SJCRH30 (cell line): ENCODE measurements at regions not wholly inside any gene's neighbourhood (a gene's known extent, or its start where the extent isn't known, plus 50 kb on each side); places are given as distances from the start of the nearest gene placed in this dataset.

Source experiments
- DNase-seq, 2 experiments: peaks; one replicate each; pipeline ENCODE4 v3.0.0-alpha.2; 2015 to 2020
- H3K27ac ChIP-seq: fragments of 250-450 bp; sonication (Bioruptor Pico); 2 replicates; pipeline ENCODE4 v1.5.1; 2020; ENCODE audit warnings: mild to moderate bottlenecking, moderate library complexity
- H3K27me3 ChIP-seq: fragments of 250-450 bp; sonication (Bioruptor Pico); 2 replicates; pipeline ENCODE4 v1.5.1; 2020; ENCODE audit warnings: mild to moderate bottlenecking, moderate library complexity
- H3K36me3 ChIP-seq: fragments of 250-450 bp; sonication (Bioruptor Pico); 2 replicates; pipeline ENCODE4 v1.5.1; 2020; ENCODE audit warnings: mild to moderate bottlenecking, moderate library complexity
- H3K4me1 ChIP-seq: fragments of 250-450 bp; sonication (Bioruptor Pico); 2 replicates; pipeline ENCODE4 v1.5.1; 2020; ENCODE audit warnings: mild to moderate bottlenecking, moderate library complexity
- H3K4me3 ChIP-seq: fragments of 250-450 bp; sonication (Bioruptor Pico); 2 replicates; pipeline ENCODE4 v1.5.1; 2020; ENCODE audit warnings: mild to moderate bottlenecking, moderate library complexity
- H3K9me3 ChIP-seq: fragments of 250-450 bp; sonication (Bioruptor Pico); replicated peaks from 2 replicates; pipeline ENCODE4 v1.5.1; 2020; ENCODE audit warnings: mild to moderate bottlenecking, moderate library complexity

- DNase-seq: no peak
- Histone ChIP-seq H3K27ac (no peak overlapping the region), H3K4me3 (no peak overlapping the region), H3K4me1 (peaks cover 6% of the 10 kb centered on the region), H3K27me3 (no peaks in the 10 kb centered on the region), H3K36me3 (no peaks in the 10 kb centered on the region), H3K9me3 (no peaks in the 10 kb centered on the region)
Observed at GRCh38 chr13:40254394-40254793, 412.0 kb downstream of the FOXO1 start.

- no peak for DNase-seq
- Histone ChIP-seq H3K4me1 (peaks cover 6% of the 10 kb centered on the region), H3K36me3 (no peaks in the 10 kb centered on the region), H3K4me3 (no peak overlapping the region), H3K27ac (no peak overlapping the region), H3K27me3 (no peaks in the 10 kb centered on the region), H3K9me3 (no peaks in the 10 kb centered on the region)
Observed at GRCh38 chr13:40255551-40255950, 410.9 kb downstream of the FOXO1 start.

GRCh38 chr13:40259899-40260298 is 406.5 kb downstream of the FOXO1 start:
- no peaks in the 10 kb centered on the region for H3K36me3 ChIP-seq
- H3K9me3 ChIP-seq: no peaks in the 10 kb centered on the region
- DNase-seq: no peak
- no peak overlapping the region for H3K27ac ChIP-seq
- H3K4me1 ChIP-seq: no peaks in the 10 kb centered on the region
- H3K4me3 ChIP-seq: no peak overlapping the region
- H3K27me3 ChIP-seq: no peaks in the 10 kb centered on the region

- H3K4me1 ChIP-seq: no peaks in the 10 kb centered on the region
Observed at GRCh38 chr13:40261336-40261735, 405.1 kb downstream of the FOXO1 start.

GRCh38 chr13:40261947-40262346 is 404.5 kb downstream of the FOXO1 start:
- Histone ChIP-seq H3K36me3 (no peaks in the 10 kb centered on the region), H3K27me3 (no peaks in the 10 kb centered on the region), H3K4me3 (no peak overlapping the region), H3K27ac (no peak overlapping the region), H3K4me1 (no peaks in the 10 kb centered on the region), H3K9me3 (no peaks in the 10 kb centered on the region)
- no peak for DNase-seq

More at GRCh38 chr13:40261336-40261735, 405.1 kb downstream of the FOXO1 start:
- Histone ChIP-seq H3K27me3 (no peaks in the 10 kb centered on the region), H3K36me3 (no peaks in the 10 kb centered on the region), H3K9me3 (no peaks in the 10 kb centered on the region), H3K4me3 (no peak overlapping the region), H3K27ac (no peak overlapping the region)
- no peak for DNase-seq

GRCh38 chr13:40269086-40269485 is 397.4 kb downstream of the FOXO1 start:
- DNase-seq: peak in 1 of 2 experiments; percentile 33
- Histone ChIP-seq H3K9me3 (no peaks in the 10 kb centered on the region), H3K4me1 (peaks cover 20% of the 10 kb centered on the region), H3K27ac (no peak overlapping the region), H3K4me3 (no peak overlapping the region), H3K27me3 (no peaks in the 10 kb centered on the region), H3K36me3 (no peaks in the 10 kb centered on the region)

- no peak overlapping the region; the same call in 1 of the 2 replicates for H3K27ac ChIP-seq
- H3K4me1 ChIP-seq: peaks cover 20% of the 10 kb centered on the region
- no peak overlapping the region for H3K4me3 ChIP-seq
- no peak for DNase-seq
- no peaks in the 10 kb centered on the region for H3K9me3 ChIP-seq
- H3K27me3 ChIP-seq: no peaks in the 10 kb centered on the region
- H3K36me3 ChIP-seq: no peaks in the 10 kb centered on the region
Observed at GRCh38 chr13:40270726-40271125, 395.7 kb downstream of the FOXO1 start.

GRCh38 chr13:40271271-40271885 is 395.1 kb downstream of the FOXO1 start:
- peak overlapping the region; percentile 17 for H3K4me3 ChIP-seq
- H3K9me3 ChIP-seq: no peaks in the 10 kb centered on the region
- H3K4me1 ChIP-seq: peaks cover 20% of the 10 kb centered on the region
- H3K27me3 ChIP-seq: no peaks in the 10 kb centered on the region
- peak overlapping the region; percentile 46; the same call in 1 of the 2 replicates for H3K27ac ChIP-seq
- DNase-seq: peak; percentile 78 to 82
- H3K36me3 ChIP-seq: no peaks in the 10 kb centered on the region

- H3K36me3 ChIP-seq: no peaks in the 10 kb centered on the region
- H3K27ac ChIP-seq: peak overlapping the region; percentile 46; the same call in 1 of the 2 replicates
- peak overlapping the region; percentile 17 for H3K4me3 ChIP-seq
- no peaks in the 10 kb centered on the region for H3K9me3 ChIP-seq
- H3K4me1 ChIP-seq: peaks cover 20% of the 10 kb centered on the region
- peak; percentile 74 to 78 for DNase-seq
- H3K27me3 ChIP-seq: no peaks in the 10 kb centered on the region
Observed at GRCh38 chr13:40271931-40272775, 394.3 kb downstream of the FOXO1 start.

GRCh38 chr13:40272776-40273139 is 393.7 kb downstream of the FOXO1 start:
- DNase-seq: no peak
- Histone ChIP-seq H3K4me3 (no peak overlapping the region), H3K4me1 (peaks cover 20% of the 10 kb centered on the region), H3K27me3 (no peaks in the 10 kb centered on the region), H3K9me3 (no peaks in the 10 kb centered on the region), H3K27ac (no peak overlapping the region), H3K36me3 (no peaks in the 10 kb centered on the region)

GRCh38 chr13:40273253-40274025 is 393.0 kb downstream of the FOXO1 start:
- Histone ChIP-seq H3K9me3 (no peaks in the 10 kb centered on the region), H3K27ac (no peak overlapping the region), H3K4me1 (peaks cover 20% of the 10 kb centered on the region), H3K27me3 (no peaks in the 10 kb centered on the region), H3K4me3 (no peak overlapping the region), H3K36me3 (no peaks in the 10 kb centered on the region)
- DNase-seq: no peak

GRCh38 chr13:40274103-40274502 is 392.3 kb downstream of the FOXO1 start:
- no peaks in the 10 kb centered on the region for H3K27me3 ChIP-seq
- H3K36me3 ChIP-seq: no peaks in the 10 kb centered on the region
- no peak overlapping the region for H3K27ac ChIP-seq
- H3K4me1 ChIP-seq: peaks cover 20% of the 10 kb centered on the region
- H3K9me3 ChIP-seq: no peaks in the 10 kb centered on the region
- no peak for DNase-seq
- no peak overlapping the region for H3K4me3 ChIP-seq

- no peak overlapping the region for H3K27ac ChIP-seq
- no peaks in the 10 kb centered on the region for H3K36me3 ChIP-seq
- H3K27me3 ChIP-seq: no peaks in the 10 kb centered on the region
- no peaks in the 10 kb centered on the region for H3K9me3 ChIP-seq
- no peak overlapping the region for H3K4me3 ChIP-seq
- H3K4me1 ChIP-seq: peaks cover 20% of the 10 kb centered on the region
- no peak for DNase-seq
Observed at GRCh38 chr13:40275155-40275554, 391.3 kb downstream of the FOXO1 start.

GRCh38 chr13:40275636-40276035 is 390.8 kb downstream of the FOXO1 start:
- DNase-seq: no peak
- H3K9me3 ChIP-seq: no peaks in the 10 kb centered on the region
- H3K36me3 ChIP-seq: no peaks in the 10 kb centered on the region
- no peaks in the 10 kb centered on the region for H3K27me3 ChIP-seq
- H3K4me1 ChIP-seq: peaks cover 20% of the 10 kb centered on the region
- no peak overlapping the region for H3K27ac ChIP-seq
- H3K4me3 ChIP-seq: no peak overlapping the region

- H3K27me3 ChIP-seq: no peaks in the 10 kb centered on the region
- no peaks in the 10 kb centered on the region; the same call in 1 of the 2 replicates for H3K4me1 ChIP-seq
- no peaks in the 10 kb centered on the region for H3K9me3 ChIP-seq
- H3K36me3 ChIP-seq: no peaks in the 10 kb centered on the region
- H3K27ac ChIP-seq: no peak overlapping the region
- DNase-seq: no peak
- no peak overlapping the region for H3K4me3 ChIP-seq
Observed at GRCh38 chr13:40283666-40284065, 382.8 kb downstream of the FOXO1 start.
